ENCODE measurements at regions not wholly inside any gene's neighbourhood (a gene's known extent, or its start where the extent isn't known, plus 50 kb on each side); places are given as distances from the start of the nearest gene placed in this dataset.

- Histone ChIP-seq H3K9me3 (replicated peaks; ENCODE audit: control insufficient read depth, insufficient read depth, low read length) (peaks cover 2% of the 10 kb centered on the region), H3K27me3 (ENCODE audit: control insufficient read depth in 2 of 2, insufficient read depth in 2 of 2, low read length in 2 of 2) (no peaks in the 10 kb centered on the region), H3K36me3 (ENCODE audit: control insufficient read depth in 2 of 2, extremely low read depth in 1 of 2, insufficient read depth in 2 of 2, low read length in 2 of 2) (no peaks in the 10 kb centered on the region), H3K9ac (replicated peaks; ENCODE audit: extremely low read depth, insufficient read depth, low read length) (no peak overlapping the region), H4K20me1 (replicated peaks; ENCODE audit: control insufficient read depth, extremely low read depth, insufficient read depth, low read length) (no peaks in the 10 kb centered on the region), H3K9me1 (replicated peaks; ENCODE audit: control insufficient read depth, extremely low read depth, insufficient read depth, low read length) (no peaks in the 10 kb centered on the region), H3K4me3 (replicated peaks in 1 of 3; ENCODE audit: insufficient read depth in 1 of 3, low read depth in 1 of 3, low read length in 3 of 3) (no peak overlapping the region), H3K4me2 (ENCODE audit: insufficient read depth, low read length) (no peak overlapping the region), H3K4me1 (ENCODE audit: control insufficient read depth, extremely low read depth, insufficient read depth, low read length) (no peaks in the 10 kb centered on the region), H2AFZ (ENCODE audit: low read depth, low read length) (no peak overlapping the region), H3K79me2 (ENCODE audit: control insufficient read depth, insufficient read depth, low read length) (no peaks in the 10 kb centered on the region), H3K27ac (ENCODE audit: insufficient read depth, low read depth, low read length) (no peak overlapping the region)
- dilution Hi-C loops (cut with MboI; ENCODE audit: extremely low pct_ligation_motif_present, low sequenced_read_pairs) = no loop called here
- ChIA-PET CTCF (no interaction called here), POLR2A (no interaction called here)
- no TSS peak for BruUV-seq (replicated peaks)
- no peak for FAIRE-seq
- DNase-seq (ENCODE audit: low read depth, low spot score) = no peak
- intact Hi-C loops (cut with micrococcal nuclease) = no loop called here
- no peak for TF ChIP-seq FOS (IDR thresholded peaks at IDR 0.05; ENCODE audit: borderline replicate concordance, insufficient read depth, low read length)
- TF ChIP-seq MAX (IDR thresholded peaks at IDR 0.05; ENCODE audit: insufficient read depth, insufficient read length) = no peak
Observed at GRCh38 chr5:166331521-166331920, 1959.9 kb upstream of the WWC1 start.

GRCh38 chr5:166338801-166339200, 1952.6 kb upstream of the WWC1 start:
- no peaks in the 10 kb centered on the region for H3K79me2 ChIP-seq (ENCODE audit: control insufficient read depth, insufficient read depth, low read length)
- H4K20me1 ChIP-seq (replicated peaks; ENCODE audit: control insufficient read depth, extremely low read depth, insufficient read depth, low read length) = no peaks in the 10 kb centered on the region
- FAIRE-seq (no peak), DNase-seq (ENCODE audit: low read depth, low spot score) (no peak)
- TF ChIP-seq JUN (IDR thresholded peaks at IDR 0.05; ENCODE audit: borderline replicate concordance, insufficient read depth, insufficient read length, low read depth) = no peak
- no peak for TF ChIP-seq POLR2AphosphoS5 (IDR thresholded peaks at IDR 0.05; ENCODE audit: insufficient read depth, low read depth, low read length)
- no peak for TF ChIP-seq MYC (IDR thresholded peaks at IDR 0.05; ENCODE audit: low read depth, low read length)
- no peak for TF ChIP-seq MAX (IDR thresholded peaks at IDR 0.05; ENCODE audit: insufficient read depth, insufficient read length)
- no peak for TF ChIP-seq FOS (IDR thresholded peaks at IDR 0.05; ENCODE audit: borderline replicate concordance, insufficient read depth, low read length)
- dilution Hi-C loops (cut with MboI; ENCODE audit: extremely low pct_ligation_motif_present, low sequenced_read_pairs) (no loop called here), intact Hi-C loops (cut with micrococcal nuclease) (no loop called here)
- ChIA-PET POLR2A (no interaction called here), CTCF (interaction anchor here (1.0 kb wide), 1 partner anchor 29 kb away, joined by 3 read pairs; no protein-coding TSS in a partner anchor)
- BruUV-seq (replicated peaks) = no TSS peak
- H2AFZ ChIP-seq (ENCODE audit: low read depth, low read length) = no peak overlapping the region
- no peak overlapping the region for H3K9ac ChIP-seq (replicated peaks; ENCODE audit: extremely low read depth, insufficient read depth, low read length)
- H3K9me1 ChIP-seq (replicated peaks; ENCODE audit: control insufficient read depth, extremely low read depth, insufficient read depth, low read length) = no peaks in the 10 kb centered on the region
- H3K27ac ChIP-seq (ENCODE audit: insufficient read depth, low read depth, low read length) = no peak overlapping the region
- no peaks in the 10 kb centered on the region for H3K27me3 ChIP-seq (ENCODE audit: control insufficient read depth in 2 of 2, insufficient read depth in 2 of 2, low read length in 2 of 2)
- no peak overlapping the region for H3K4me3 ChIP-seq (replicated peaks in 1 of 3; ENCODE audit: insufficient read depth in 1 of 3, low read depth in 1 of 3, low read length in 3 of 3)
- H3K4me1 ChIP-seq (ENCODE audit: control insufficient read depth, extremely low read depth, insufficient read depth, low read length) = no peaks in the 10 kb centered on the region
- H3K4me2 ChIP-seq (ENCODE audit: insufficient read depth, low read length) = no peak overlapping the region
- no peaks in the 10 kb centered on the region for H3K36me3 ChIP-seq (ENCODE audit: control insufficient read depth in 2 of 2, extremely low read depth in 1 of 2, insufficient read depth in 2 of 2, low read length in 2 of 2)
- peaks cover 5% of the 10 kb centered on the region for H3K9me3 ChIP-seq (replicated peaks; ENCODE audit: control insufficient read depth, insufficient read depth, low read length)

Data from endothelial cell of umbilical vein (primary cell).